ENCODE measurements at regions not wholly inside any gene's neighbourhood (a gene's known extent, or its start where the extent isn't known, plus 50 kb on each side); places are given as distances from the start of the nearest gene placed in this dataset.

DNA sequence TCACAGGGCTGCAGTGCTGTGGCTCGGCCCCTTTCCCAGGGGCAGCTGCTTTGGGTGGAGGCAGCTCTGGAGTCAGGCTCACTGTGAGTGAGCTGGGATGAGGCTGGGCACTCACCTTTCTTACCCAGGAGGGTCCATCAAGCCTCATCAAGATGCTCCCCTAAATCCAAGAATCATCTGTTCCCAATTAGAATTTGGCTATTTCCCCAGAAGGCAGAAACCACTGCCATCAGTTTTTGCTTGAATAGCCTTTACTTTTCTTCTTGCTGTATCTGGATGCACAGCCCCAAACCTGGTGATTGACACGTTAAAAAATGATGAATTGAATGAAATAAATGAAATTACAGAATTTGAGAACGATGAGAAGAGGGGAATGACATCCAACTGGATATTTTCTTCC lies 74.3 kb upstream of the LYZL1 start:
- no peak for TF ChIP-seq POLR2AphosphoS5 (IDR thresholded peaks at IDR 0.05; ENCODE audit: low read depth)
- no peak for TF ChIP-seq EZH2 (IDR thresholded peaks at IDR 0.05; ENCODE audit: low read depth, unreplicated experiment)
- TF ChIP-seq, protein P1, sequence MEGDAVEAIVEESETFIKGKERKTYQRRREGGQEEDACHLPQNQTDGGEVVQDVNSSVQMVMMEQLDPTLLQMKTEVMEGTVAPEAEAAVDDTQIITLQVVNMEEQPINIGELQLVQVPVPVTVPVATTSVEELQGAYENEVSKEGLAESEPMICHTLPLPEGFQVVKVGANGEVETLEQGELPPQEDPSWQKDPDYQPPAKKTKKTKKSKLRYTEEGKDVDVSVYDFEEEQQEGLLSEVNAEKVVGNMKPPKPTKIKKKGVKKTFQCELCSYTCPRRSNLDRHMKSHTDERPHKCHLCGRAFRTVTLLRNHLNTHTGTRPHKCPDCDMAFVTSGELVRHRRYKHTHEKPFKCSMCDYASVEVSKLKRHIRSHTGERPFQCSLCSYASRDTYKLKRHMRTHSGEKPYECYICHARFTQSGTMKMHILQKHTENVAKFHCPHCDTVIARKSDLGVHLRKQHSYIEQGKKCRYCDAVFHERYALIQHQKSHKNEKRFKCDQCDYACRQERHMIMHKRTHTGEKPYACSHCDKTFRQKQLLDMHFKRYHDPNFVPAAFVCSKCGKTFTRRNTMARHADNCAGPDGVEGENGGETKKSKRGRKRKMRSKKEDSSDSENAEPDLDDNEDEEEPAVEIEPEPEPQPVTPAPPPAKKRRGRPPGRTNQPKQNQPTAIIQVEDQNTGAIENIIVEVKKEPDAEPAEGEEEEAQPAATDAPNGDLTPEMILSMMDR (conservative IDR thresholded peaks at IDR 0.05; ENCODE audit: low read depth in 2 of 2) = no peak
- TF ChIP-seq EZH2phosphoT487 (IDR thresholded peaks at IDR 0.05; ENCODE audit: unreplicated experiment) = no peak
- no peak for TF ChIP-seq REST (IDR thresholded peaks at IDR 0.05; ENCODE audit: unreplicated experiment)
- TF ChIP-seq NANOG (IDR thresholded peaks at IDR 0.05; ENCODE audit: borderline replicate concordance) = no peak

Measured in GM23338 (cell line).